Thyroid gland (tissue), 4 donors: ENCODE measurements at regions not wholly inside any gene's neighbourhood (a gene's known extent, or its start where the extent isn't known, plus 50 kb on each side); places are given as distances from the start of the nearest gene placed in this dataset.

Source experiments
- POLR2A ChIP-seq, 2 donors: fragments of 450-650 bp; IDR thresholded peaks; one replicate each; pipeline ENCODE4 v1.6.1; 2017; ENCODE audit warnings: antibody characterized with exemption in 2 of 2, mild to moderate bottlenecking in 2 of 2, moderate library complexity in 1 of 2
- TF ChIP-seq, protein P1 (sequence below), 6 experiments: fragments of 200-600 bp in 3 of 6; fragments of 450-650 bp in 3 of 6; sonication (generic) in 3 of 6; IDR thresholded peaks; one replicate each; pipeline ENCODE4 v1.5.1; 2016 to 2019; ENCODE audit warnings: antibody characterized with exemption in 6 of 6, mild to moderate bottlenecking in 2 of 6, inconsistent platforms in 1 of 6, moderate library complexity in 1 of 6

DNA sequence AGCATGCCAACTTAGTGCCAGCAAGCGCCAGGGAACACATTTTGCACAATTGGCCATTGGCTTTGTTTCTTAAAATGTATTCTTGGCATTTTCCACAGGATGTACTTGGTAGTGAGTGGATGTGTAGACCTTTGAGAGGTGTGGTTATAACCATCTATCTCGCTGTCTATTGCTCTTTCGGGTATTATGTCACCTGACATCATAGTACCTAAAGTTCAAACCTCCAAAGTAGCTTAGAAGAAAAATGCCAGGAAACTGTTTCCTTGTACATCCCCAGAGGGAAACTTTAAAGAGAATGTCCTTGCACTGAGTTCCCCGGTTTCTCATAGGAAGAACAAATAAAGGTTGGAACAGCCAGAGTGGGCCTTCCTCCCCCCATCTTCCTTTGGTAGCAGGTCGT lies 87.6 kb downstream of the FGF9 start:
- TF ChIP-seq, protein P1, sequence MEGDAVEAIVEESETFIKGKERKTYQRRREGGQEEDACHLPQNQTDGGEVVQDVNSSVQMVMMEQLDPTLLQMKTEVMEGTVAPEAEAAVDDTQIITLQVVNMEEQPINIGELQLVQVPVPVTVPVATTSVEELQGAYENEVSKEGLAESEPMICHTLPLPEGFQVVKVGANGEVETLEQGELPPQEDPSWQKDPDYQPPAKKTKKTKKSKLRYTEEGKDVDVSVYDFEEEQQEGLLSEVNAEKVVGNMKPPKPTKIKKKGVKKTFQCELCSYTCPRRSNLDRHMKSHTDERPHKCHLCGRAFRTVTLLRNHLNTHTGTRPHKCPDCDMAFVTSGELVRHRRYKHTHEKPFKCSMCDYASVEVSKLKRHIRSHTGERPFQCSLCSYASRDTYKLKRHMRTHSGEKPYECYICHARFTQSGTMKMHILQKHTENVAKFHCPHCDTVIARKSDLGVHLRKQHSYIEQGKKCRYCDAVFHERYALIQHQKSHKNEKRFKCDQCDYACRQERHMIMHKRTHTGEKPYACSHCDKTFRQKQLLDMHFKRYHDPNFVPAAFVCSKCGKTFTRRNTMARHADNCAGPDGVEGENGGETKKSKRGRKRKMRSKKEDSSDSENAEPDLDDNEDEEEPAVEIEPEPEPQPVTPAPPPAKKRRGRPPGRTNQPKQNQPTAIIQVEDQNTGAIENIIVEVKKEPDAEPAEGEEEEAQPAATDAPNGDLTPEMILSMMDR (IDR thresholded peaks at IDR 0.05): no peak
- TF ChIP-seq POLR2A (IDR thresholded peaks at IDR 0.05): no peak
